Vagina (tissue), 2 donors: ENCODE measurements at regions not wholly inside any gene's neighbourhood (a gene's known extent, or its start where the extent isn't known, plus 50 kb on each side); places are given as distances from the start of the nearest gene placed in this dataset.

Experiments used
- POLR2A ChIP-seq, 2 donors: fragments of 450-650 bp; IDR thresholded peaks; one replicate each; pipeline ENCODE4 v1.6.1; 2017; ENCODE audit warnings: antibody characterized with exemption in 2 of 2, mild to moderate bottlenecking in 2 of 2, moderate library complexity in 2 of 2
- POLR2AphosphoS5 ChIP-seq, 2 donors: sonication (generic); formaldehyde crosslinking; IDR thresholded peaks; one replicate each; pipeline ENCODE4 v1.9.0; 2017; ENCODE audit warnings: antibody characterized with exemption in 2 of 2, mild to moderate bottlenecking in 2 of 2, low read depth in 1 of 2; ENCODE audit not compliant: insufficient read depth in 1 of 2

DNA sequence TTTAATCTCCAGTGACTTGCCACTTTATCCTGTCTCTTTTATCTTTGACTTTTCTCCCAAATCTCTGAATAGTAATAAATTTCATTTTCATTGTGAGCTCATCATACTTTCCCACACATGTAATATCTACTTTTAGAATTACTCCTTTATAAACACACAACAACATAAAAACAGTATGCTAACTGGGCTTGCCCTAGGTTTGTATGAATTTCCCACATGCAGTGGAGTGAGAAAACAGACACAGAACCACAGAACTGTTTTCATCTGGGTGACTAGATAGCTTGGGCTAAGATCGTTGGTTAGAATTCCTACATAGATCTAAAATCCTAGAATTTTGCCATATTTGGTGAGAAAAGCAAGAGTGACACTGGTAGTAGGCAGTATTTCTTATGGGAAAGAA is 409.5 kb downstream of the SPRY1 start:
- TF ChIP-seq POLR2A (IDR thresholded peaks at IDR 0.05) (no peak), POLR2AphosphoS5 (IDR thresholded peaks at IDR 0.05; ENCODE audit: insufficient read depth in 1 of 2, low read depth in 1 of 2) (no peak)
